ENCODE measurements at regions not wholly inside any gene's neighbourhood (a gene's known extent, or its start where the extent isn't known, plus 50 kb on each side); places are given as distances from the start of the nearest gene placed in this dataset.

DNA sequence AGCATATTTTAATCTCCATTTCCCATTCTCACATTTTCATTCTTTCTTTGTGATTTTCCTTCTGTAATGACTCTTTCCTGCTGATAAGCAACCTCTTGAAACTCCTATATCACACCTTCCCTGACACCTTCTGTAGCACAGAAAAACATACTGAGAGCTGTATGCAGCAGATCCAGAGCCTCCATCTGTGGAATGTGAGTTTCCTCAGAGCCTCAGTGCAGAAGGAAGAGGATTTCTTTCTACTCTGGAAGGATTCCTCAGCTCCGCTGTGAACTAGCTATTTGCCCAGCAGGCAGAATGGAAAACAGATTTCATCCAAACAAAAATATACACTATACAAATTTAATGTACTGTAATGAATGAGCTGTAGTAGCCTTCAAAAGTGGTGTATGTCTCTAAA, 841.3 kb upstream of the ZWINT start:
- ChIA-PET POLR2A (no interaction called here), CTCF (no interaction called here)
- H3K4me1 Mint-ChIP-seq: no peaks in the 10 kb centered on the region
- no peak overlapping the region for H3K4me3 ChIP-seq (ENCODE audit: control insufficient read depth in 1 of 2, extremely low read depth in 1 of 2, low read length in 1 of 2)
- no peaks in the 10 kb centered on the region for H3K9me3 ChIP-seq
- H3K27me3 ChIP-seq (replicated peaks in 1 of 2; ENCODE audit: control insufficient read depth in 2 of 2, extremely low read depth in 1 of 2, insufficient read depth in 2 of 2, low read length in 1 of 2): no peaks in the 10 kb centered on the region
- no peaks in the 10 kb centered on the region for H3K4me1 ChIP-seq (ENCODE audit: control insufficient read depth in 1 of 2, extremely low read depth in 1 of 2, insufficient read depth in 2 of 2, low read length in 2 of 2)
- H3K27ac Mint-ChIP-seq: no peak overlapping the region
- ATAC-seq (replicated peaks in 1 of 4) (no peak), DNase-seq (no peak)
- no peak overlapping the region for H3K27ac ChIP-seq (ENCODE audit: low read length)
- H3K36me3 Mint-ChIP-seq: no peaks in the 10 kb centered on the region
- no peaks in the 10 kb centered on the region for H3K27me3 Mint-ChIP-seq
- peaks cover 4 to 9% (median 4%) of the 10 kb centered on the region in 3 donors for H3K9me3 Mint-ChIP-seq
- WGBS (ENCODE audit: insufficient coverage): no CpG with 5 or more reads among the region's 1 CpG
- no peaks in the 10 kb centered on the region for H3K36me3 ChIP-seq (ENCODE audit: control insufficient read depth in 2 of 2, extremely low read depth in 1 of 2, insufficient read depth in 1 of 2, low read length in 1 of 2)
- H3K4me3 Mint-ChIP-seq: no peak overlapping the region

DNA sequence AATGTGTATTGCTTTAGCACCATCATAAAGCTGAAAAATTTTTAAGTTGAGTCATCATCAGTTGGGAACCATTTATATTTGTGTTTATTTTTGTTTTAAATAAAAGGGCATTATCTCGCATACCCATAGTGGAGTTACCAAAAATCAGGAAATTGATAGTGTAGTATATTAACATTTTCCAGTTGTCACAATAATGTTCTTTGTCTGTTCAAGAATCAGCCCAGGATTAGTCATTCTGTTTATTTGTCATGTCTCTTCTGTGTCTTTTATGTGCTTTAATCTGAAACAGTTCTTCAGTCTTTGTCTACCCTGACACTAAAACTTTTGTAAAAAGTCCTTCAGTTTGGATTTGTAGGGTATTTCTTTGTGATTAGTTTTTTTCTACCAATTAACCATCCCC, 827.8 kb upstream of the ZWINT start:
- CTCF ChIA-PET: no interaction called here
- DNase-seq: no peak
- POLR2A ChIA-PET: no interaction called here
- H3K4me1 Mint-ChIP-seq: no peaks in the 10 kb centered on the region
- H3K36me3 Mint-ChIP-seq: no peaks in the 10 kb centered on the region
- ATAC-seq (replicated peaks in 1 of 4): no peak
- no peaks in the 10 kb centered on the region for H3K4me1 ChIP-seq (ENCODE audit: control insufficient read depth in 1 of 2, extremely low read depth in 1 of 2, insufficient read depth in 2 of 2, low read length in 2 of 2)
- H3K27ac ChIP-seq (ENCODE audit: low read length): no peak overlapping the region
- no peaks in the 10 kb centered on the region for H3K36me3 ChIP-seq (ENCODE audit: control insufficient read depth in 2 of 2, extremely low read depth in 1 of 2, insufficient read depth in 1 of 2, low read length in 1 of 2)
- H3K27me3 Mint-ChIP-seq: no peaks in the 10 kb centered on the region
- H3K4me3 Mint-ChIP-seq: no peak overlapping the region
- no peak overlapping the region for H3K4me3 ChIP-seq (ENCODE audit: control insufficient read depth in 1 of 2, extremely low read depth in 1 of 2, low read length in 1 of 2)
- H3K27me3 ChIP-seq (replicated peaks in 1 of 2; ENCODE audit: control insufficient read depth in 2 of 2, extremely low read depth in 1 of 2, insufficient read depth in 2 of 2, low read length in 1 of 2): no peaks in the 10 kb centered on the region
- no peak overlapping the region for H3K27ac Mint-ChIP-seq
- peaks cover 13 to 23% (median 15%) of the 10 kb centered on the region in 3 donors for H3K9me3 Mint-ChIP-seq
- H3K9me3 ChIP-seq: no peaks in the 10 kb centered on the region
- no CpG with 5 or more reads among the region's 1 CpG for WGBS (ENCODE audit: insufficient coverage)

GRCh38 chr10:57186201-57186600, 825.1 kb upstream of the ZWINT start:
- no peak overlapping the region for H3K27ac ChIP-seq (ENCODE audit: low read length)
- no CpG with 5 or more reads among the region's 1 CpG for WGBS (ENCODE audit: insufficient coverage)
- CTCF ChIA-PET: no interaction called here
- Mint-ChIP-seq H3K36me3 (no peaks in the 10 kb centered on the region), H3K4me1 (no peaks in the 10 kb centered on the region), H3K27ac (no peak overlapping the region), H3K4me3 (no peak overlapping the region), H3K27me3 (no peaks in the 10 kb centered on the region), H3K9me3 (peaks cover 14 to 33% (median 22%) of the 10 kb centered on the region in 3 donors)
- H3K4me3 ChIP-seq (ENCODE audit: control insufficient read depth in 1 of 2, extremely low read depth in 1 of 2, low read length in 1 of 2): no peak overlapping the region
- DNase-seq (no peak), ATAC-seq (replicated peaks in 1 of 4) (no peak)
- POLR2A ChIA-PET: no interaction called here
- H3K4me1 ChIP-seq (ENCODE audit: control insufficient read depth in 1 of 2, extremely low read depth in 1 of 2, insufficient read depth in 2 of 2, low read length in 2 of 2): no peaks in the 10 kb centered on the region
- H3K27me3 ChIP-seq (replicated peaks in 1 of 2; ENCODE audit: control insufficient read depth in 2 of 2, extremely low read depth in 1 of 2, insufficient read depth in 2 of 2, low read length in 1 of 2): no peaks in the 10 kb centered on the region
- H3K36me3 ChIP-seq (ENCODE audit: control insufficient read depth in 2 of 2, extremely low read depth in 1 of 2, insufficient read depth in 1 of 2, low read length in 1 of 2): no peaks in the 10 kb centered on the region
- H3K9me3 ChIP-seq: no peaks in the 10 kb centered on the region

- peaks cover 11 to 15% (median 15%) of the 10 kb centered on the region in 3 donors for H3K9me3 Mint-ChIP-seq
Observed at GRCh38 chr10:57169597-57169996, 808.5 kb upstream of the ZWINT start.

DNA sequence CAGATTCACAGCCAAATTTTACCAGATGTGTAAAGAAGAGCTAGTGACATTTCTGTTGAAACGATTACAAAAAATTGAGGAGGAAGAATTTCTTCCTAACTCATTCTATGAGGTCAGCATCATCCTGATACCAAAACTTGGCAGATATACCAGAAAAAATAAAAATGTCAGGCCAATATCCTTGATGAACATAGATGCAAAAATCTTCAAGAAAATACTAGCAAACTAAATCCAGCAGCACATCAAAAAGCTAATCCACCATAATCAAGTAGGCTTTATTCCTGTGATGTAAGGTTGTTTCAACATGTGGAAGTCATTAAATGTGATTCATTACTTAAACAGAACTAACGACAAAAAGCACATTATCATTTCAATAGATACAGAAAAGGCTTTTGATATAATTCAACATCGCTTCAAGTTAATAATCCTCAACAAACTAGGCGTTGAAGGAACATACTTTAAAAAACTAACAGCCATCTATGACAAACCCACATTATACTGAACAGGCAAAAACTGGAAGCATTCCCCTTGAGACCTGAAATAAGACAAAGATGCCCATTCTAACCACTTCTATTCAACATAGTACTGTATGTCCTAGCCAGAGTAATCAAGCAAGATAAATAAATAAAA, 807.7 kb upstream of the ZWINT start:
- POLR2A ChIA-PET: no interaction called here
- no peak for ATAC-seq (replicated peaks in 1 of 4)

More at GRCh38 chr10:57169597-57169996, 808.5 kb upstream of the ZWINT start:
- no peak overlapping the region for H3K4me3 ChIP-seq (ENCODE audit: control insufficient read depth in 1 of 2, extremely low read depth in 1 of 2, low read length in 1 of 2)
- no peak for DNase-seq
- no peaks in the 10 kb centered on the region for H3K4me1 Mint-ChIP-seq
- WGBS (ENCODE audit: insufficient coverage): no CpG with 5 or more reads among the region's 1 CpG
- H3K4me1 ChIP-seq (ENCODE audit: control insufficient read depth in 1 of 2, extremely low read depth in 1 of 2, insufficient read depth in 2 of 2, low read length in 2 of 2): no peaks in the 10 kb centered on the region
- H3K27ac Mint-ChIP-seq: no peak overlapping the region
- H3K36me3 ChIP-seq (ENCODE audit: control insufficient read depth in 2 of 2, extremely low read depth in 1 of 2, insufficient read depth in 1 of 2, low read length in 1 of 2): no peaks in the 10 kb centered on the region
- ChIA-PET POLR2A (no interaction called here), CTCF (no interaction called here)
- no peaks in the 10 kb centered on the region for H3K27me3 ChIP-seq (replicated peaks in 1 of 2; ENCODE audit: control insufficient read depth in 2 of 2, extremely low read depth in 1 of 2, insufficient read depth in 2 of 2, low read length in 1 of 2)
- ATAC-seq (replicated peaks in 1 of 4): no peak
- no peaks in the 10 kb centered on the region for H3K27me3 Mint-ChIP-seq
- no peak overlapping the region for H3K4me3 Mint-ChIP-seq
- H3K36me3 Mint-ChIP-seq: no peaks in the 10 kb centered on the region
- no peaks in the 10 kb centered on the region for H3K9me3 ChIP-seq
- no peak overlapping the region for H3K27ac ChIP-seq (ENCODE audit: low read length)

DNA sequence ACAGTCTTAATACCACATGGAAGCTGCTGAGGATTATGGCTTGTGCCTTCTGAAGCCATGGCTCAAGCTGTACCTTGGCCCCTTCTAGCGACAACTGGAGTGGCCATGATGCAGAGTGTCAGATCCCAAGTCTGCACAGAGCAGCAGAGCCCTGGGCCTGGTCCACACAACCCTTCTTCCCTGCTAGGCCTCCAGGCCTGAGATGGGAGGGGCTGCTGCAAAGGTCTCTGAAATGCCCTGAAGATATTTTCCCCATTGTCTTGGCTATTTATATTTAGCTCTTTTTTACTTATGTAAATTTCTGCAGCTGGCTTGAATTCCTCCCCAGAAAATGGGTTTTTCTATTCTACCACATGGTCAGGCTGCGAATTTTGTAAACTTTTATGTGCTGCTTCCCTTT, 804.6 kb upstream of the ZWINT start:
- H3K27me3 Mint-ChIP-seq: no peaks in the 10 kb centered on the region
- Histone ChIP-seq H3K4me3 (ENCODE audit: control insufficient read depth in 1 of 2, extremely low read depth in 1 of 2, low read length in 1 of 2) (no peak overlapping the region), H3K27ac (ENCODE audit: low read length) (no peak overlapping the region), H3K27me3 (replicated peaks in 1 of 2; ENCODE audit: control insufficient read depth in 2 of 2, extremely low read depth in 1 of 2, insufficient read depth in 2 of 2, low read length in 1 of 2) (no peaks in the 10 kb centered on the region), H3K36me3 (ENCODE audit: control insufficient read depth in 2 of 2, extremely low read depth in 1 of 2, insufficient read depth in 1 of 2, low read length in 1 of 2) (no peaks in the 10 kb centered on the region), H3K9me3 (no peaks in the 10 kb centered on the region), H3K4me1 (ENCODE audit: control insufficient read depth in 1 of 2, extremely low read depth in 1 of 2, insufficient read depth in 2 of 2, low read length in 2 of 2) (no peaks in the 10 kb centered on the region)
- no peaks in the 10 kb centered on the region for H3K36me3 Mint-ChIP-seq
- 100% methylated on average over 1 of the region's 2 CpGs for WGBS (ENCODE audit: insufficient coverage)
- no peak overlapping the region for H3K27ac Mint-ChIP-seq
- ATAC-seq (replicated peaks in 1 of 4): no peak
- no peak for DNase-seq
- CTCF ChIA-PET: no interaction called here
- peaks cover 12 to 22% (median 19%) of the 10 kb centered on the region in 3 donors for H3K9me3 Mint-ChIP-seq
- H3K4me3 Mint-ChIP-seq: no peak overlapping the region
- POLR2A ChIA-PET: no interaction called here
- no peaks in the 10 kb centered on the region for H3K4me1 Mint-ChIP-seq

More for the DNA sequence above, 807.7 kb upstream of the ZWINT start:
- H3K36me3 Mint-ChIP-seq: no peaks in the 10 kb centered on the region
- no peak overlapping the region for H3K4me3 ChIP-seq (ENCODE audit: control insufficient read depth in 1 of 2, extremely low read depth in 1 of 2, low read length in 1 of 2)
- no CpG with 5 or more reads among the region's 4 CpGs for WGBS (ENCODE audit: insufficient coverage)
- no peaks in the 10 kb centered on the region for H3K4me1 ChIP-seq (ENCODE audit: control insufficient read depth in 1 of 2, extremely low read depth in 1 of 2, insufficient read depth in 2 of 2, low read length in 2 of 2)
- H3K9me3 ChIP-seq: no peaks in the 10 kb centered on the region
- H3K9me3 Mint-ChIP-seq: peaks cover 11 to 22% (median 15%) of the 10 kb centered on the region in 3 donors
- CTCF ChIA-PET: no interaction called here
- H3K27me3 Mint-ChIP-seq: no peaks in the 10 kb centered on the region
- H3K4me1 Mint-ChIP-seq: no peaks in the 10 kb centered on the region
- no peak for DNase-seq
- no peak overlapping the region for H3K27ac Mint-ChIP-seq
- no peak overlapping the region for H3K4me3 Mint-ChIP-seq
- H3K27me3 ChIP-seq (replicated peaks in 1 of 2; ENCODE audit: control insufficient read depth in 2 of 2, extremely low read depth in 1 of 2, insufficient read depth in 2 of 2, low read length in 1 of 2): no peaks in the 10 kb centered on the region
- H3K27ac ChIP-seq (ENCODE audit: low read length): no peak overlapping the region
- H3K36me3 ChIP-seq (ENCODE audit: control insufficient read depth in 2 of 2, extremely low read depth in 1 of 2, insufficient read depth in 1 of 2, low read length in 1 of 2): no peaks in the 10 kb centered on the region

GRCh38 chr10:57162231-57162630, 801.2 kb upstream of the ZWINT start:
- Mint-ChIP-seq H3K4me1 (no peaks in the 10 kb centered on the region), H3K27ac (no peak overlapping the region), H3K9me3 (peaks cover 7 to 15% (median 15%) of the 10 kb centered on the region in 3 donors), H3K27me3 (no peaks in the 10 kb centered on the region), H3K4me3 (no peak overlapping the region), H3K36me3 (no peaks in the 10 kb centered on the region)
- Histone ChIP-seq H3K4me1 (ENCODE audit: control insufficient read depth in 1 of 2, extremely low read depth in 1 of 2, insufficient read depth in 2 of 2, low read length in 2 of 2) (no peaks in the 10 kb centered on the region), H3K27me3 (replicated peaks in 1 of 2; ENCODE audit: control insufficient read depth in 2 of 2, extremely low read depth in 1 of 2, insufficient read depth in 2 of 2, low read length in 1 of 2) (no peaks in the 10 kb centered on the region), H3K9me3 (no peaks in the 10 kb centered on the region), H3K4me3 (ENCODE audit: control insufficient read depth in 1 of 2, extremely low read depth in 1 of 2, low read length in 1 of 2) (no peak overlapping the region), H3K36me3 (ENCODE audit: control insufficient read depth in 2 of 2, extremely low read depth in 1 of 2, insufficient read depth in 1 of 2, low read length in 1 of 2) (no peaks in the 10 kb centered on the region), H3K27ac (ENCODE audit: low read length) (no peak overlapping the region)
- 100% methylated on average over 1 of the region's 4 CpGs for WGBS (ENCODE audit: insufficient coverage)
- POLR2A ChIA-PET: no interaction called here
- CTCF ChIA-PET: no interaction called here
- DNase-seq: no peak
- ATAC-seq (replicated peaks in 1 of 4): no peak

Data from T-cell (primary cell).